ENCODE measurements at regions not wholly inside any gene's neighbourhood (a gene's known extent, or its start where the extent isn't known, plus 50 kb on each side); places are given as distances from the start of the nearest gene placed in this dataset.
"Not testable (repeated sequence)": the region's sequence is repeated elsewhere in the genome, so short reads cannot be mapped to it uniquely, and the experiment has no call there.

- no peak for DNase-seq
These were observed 253.6 kb downstream of the THBS2 start for GRCh38 chr6:169000022-169000421.

- no peak for DNase-seq
These were observed 254.3 kb downstream of the THBS2 start for GRCh38 chr6:168999392-168999791.

DNA sequence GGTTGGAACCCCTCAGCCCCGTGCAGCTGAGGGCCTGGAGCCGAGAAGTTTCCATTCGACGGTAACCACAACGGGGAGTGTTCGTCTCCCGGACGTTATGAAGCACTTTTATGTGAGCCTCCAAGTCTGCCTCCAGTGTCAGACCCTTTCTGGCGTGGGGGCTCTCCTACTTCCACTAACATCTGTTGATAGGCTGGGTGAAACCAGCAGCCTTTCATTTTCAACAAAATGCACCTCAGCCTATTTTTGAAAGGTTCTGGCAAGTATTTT is 257.4 kb downstream of the THBS2 start:
- DNase-seq: no peak

DNA sequence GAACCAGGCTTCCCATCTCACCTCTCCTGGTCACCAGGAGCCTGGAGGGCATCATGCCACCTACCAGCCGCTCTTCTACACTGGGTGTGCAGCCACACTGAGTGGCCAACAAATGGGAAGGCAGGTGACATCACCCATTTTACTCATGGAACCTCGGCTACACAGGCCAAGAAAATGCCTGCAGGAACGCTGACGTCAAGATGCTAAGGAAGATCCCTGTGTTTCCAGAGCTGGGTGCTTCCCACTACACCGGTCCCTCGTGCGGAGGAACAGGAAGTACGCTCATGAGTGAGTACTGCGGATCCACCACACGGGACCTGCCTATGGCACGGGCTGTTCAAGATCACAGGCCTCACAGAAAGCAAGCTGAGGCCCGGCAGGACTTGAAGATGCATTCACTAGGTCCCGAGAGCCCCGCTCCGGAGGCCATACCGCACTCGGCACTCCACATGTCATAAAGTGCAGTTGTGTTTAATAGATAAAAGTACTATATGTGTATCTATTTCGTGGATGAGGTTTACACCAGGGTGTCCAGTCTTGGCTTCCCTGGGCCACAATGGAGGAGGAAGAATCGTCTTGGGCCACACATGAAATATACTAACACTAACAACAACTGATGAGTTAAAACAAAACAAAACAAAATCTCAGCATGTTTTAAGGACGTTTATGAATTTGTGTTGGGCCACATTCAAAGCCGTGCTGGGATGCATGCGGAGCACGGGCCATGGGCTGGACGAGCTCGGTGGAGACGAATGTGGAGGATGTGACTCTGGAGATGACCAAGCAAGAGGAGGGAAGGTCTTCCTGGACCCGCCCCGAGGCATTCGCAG is 257.9 kb downstream of the THBS2 start:
- DNase-seq: no peak

GRCh38 chr6:168994956-168995355 is 258.7 kb downstream of the THBS2 start:
- DNase-seq: no peak

DNA sequence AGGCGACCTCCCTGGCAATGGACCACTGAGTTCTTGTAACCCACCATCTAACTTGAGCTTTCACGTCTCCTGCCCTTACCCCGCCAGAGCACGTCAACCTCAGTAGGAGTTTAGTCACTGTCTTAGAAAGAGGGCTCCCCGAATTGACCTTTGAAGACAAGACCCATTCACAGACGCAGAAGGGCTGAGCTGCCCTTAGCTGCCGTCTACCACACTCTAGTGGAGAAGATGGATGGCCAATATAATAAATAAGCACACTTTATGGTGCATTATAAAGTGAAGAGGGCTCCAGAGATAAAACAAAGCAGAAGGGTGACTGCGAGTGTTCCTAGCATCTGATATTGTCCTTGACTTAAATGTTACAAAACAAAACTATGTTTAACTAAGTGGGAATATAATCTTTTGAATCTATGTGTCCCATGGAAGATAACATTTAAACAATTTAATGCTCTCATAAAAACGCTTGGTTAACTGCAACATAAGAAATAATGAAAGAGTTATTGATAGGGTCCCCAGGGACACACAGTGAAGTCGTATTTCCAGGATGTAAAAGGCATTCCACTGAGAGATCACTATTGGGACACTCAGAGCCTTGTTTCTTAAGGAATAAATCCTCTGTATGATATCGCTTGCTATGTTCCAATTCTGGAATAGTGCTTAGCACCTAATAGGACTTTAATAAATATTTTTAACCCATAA is 261.1 kb downstream of the THBS2 start:
- no peak for DNase-seq

GRCh38 chr6:168991695-168992094 is 262.0 kb downstream of the THBS2 start:
- DNase-seq: not testable (repeated sequence)

GRCh38 chr6:168990019-168990751 is 263.5 kb downstream of the THBS2 start:
- no peak for DNase-seq

- no peak for DNase-seq
These were observed 264.2 kb downstream of the THBS2 start for GRCh38 chr6:168989421-168989820.

GRCh38 chr6:168988801-168989200 is 264.8 kb downstream of the THBS2 start:
- DNase-seq: no peak

DNA sequence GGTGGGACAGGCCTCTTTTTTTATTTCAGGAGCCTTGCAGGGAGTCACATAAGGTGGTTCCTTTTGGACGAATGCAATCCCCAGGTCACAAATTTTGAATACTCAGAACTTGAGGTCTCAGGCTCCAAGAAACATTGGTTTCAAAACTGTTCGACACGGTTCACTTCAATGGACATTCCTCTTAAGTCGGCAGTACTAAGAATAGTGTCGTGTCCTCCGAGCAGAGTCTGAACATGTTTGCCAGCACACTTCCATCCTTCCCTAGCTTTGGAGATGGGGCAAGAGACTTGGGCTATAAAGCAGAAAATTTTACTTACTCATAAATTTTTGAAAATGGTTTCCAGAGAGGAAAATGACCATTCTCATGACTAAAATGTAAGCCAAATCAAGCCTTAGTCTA is 265.4 kb downstream of the THBS2 start:
- DNase-seq: no peak

- DNase-seq: no peak
These were observed 267.9 kb downstream of the THBS2 start for GRCh38 chr6:168985705-168986104.

DNA sequence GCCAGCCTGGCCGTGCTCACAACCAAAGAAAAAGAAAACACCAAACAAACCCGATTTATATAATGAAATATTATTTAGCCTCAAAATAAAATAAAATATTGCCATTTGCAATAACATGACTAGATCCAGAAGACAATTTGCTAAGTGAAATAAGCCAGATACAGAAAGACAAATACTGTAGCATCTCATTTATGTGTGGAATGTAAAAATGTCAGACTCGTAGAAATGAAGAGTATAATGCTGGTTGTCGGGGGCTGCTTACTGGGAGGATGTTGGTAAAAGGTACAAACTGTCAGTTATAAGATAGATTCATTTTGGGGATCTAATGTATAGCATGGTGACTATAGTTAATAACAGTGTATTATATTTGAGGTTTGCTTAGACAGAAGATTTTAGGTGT is 269.7 kb downstream of the THBS2 start:
- DNase-seq: no peak

GRCh38 chr6:168981187-168981586 is 272.5 kb downstream of the THBS2 start:
- no peak for DNase-seq

GRCh38 chr6:168979254-168979653 is 274.4 kb downstream of the THBS2 start:
- DNase-seq: no peak

GRCh38 chr6:168972128-168972527 is 281.5 kb downstream of the THBS2 start:
- DNase-seq: no peak

DNA sequence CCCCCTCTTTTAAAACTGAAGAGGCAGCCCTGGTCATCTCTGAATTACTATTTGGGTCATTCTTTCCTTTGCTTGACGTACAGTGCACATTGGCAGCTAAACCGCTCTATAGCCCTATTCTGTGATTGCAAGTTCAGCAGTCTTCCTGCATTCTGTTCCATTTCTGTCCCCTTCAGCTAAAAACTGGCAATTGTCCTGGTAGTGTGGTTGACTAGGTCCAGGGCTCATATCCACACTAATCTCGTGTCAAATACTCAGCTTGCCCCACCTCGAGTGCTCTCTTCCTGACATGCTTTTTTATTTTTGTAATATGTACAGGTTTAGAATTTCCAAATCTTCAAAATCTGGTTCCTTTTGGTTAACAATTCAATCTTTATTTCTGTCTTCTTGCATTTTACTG is 282.1 kb downstream of the THBS2 start:
- DNase-seq: no peak

DNA sequence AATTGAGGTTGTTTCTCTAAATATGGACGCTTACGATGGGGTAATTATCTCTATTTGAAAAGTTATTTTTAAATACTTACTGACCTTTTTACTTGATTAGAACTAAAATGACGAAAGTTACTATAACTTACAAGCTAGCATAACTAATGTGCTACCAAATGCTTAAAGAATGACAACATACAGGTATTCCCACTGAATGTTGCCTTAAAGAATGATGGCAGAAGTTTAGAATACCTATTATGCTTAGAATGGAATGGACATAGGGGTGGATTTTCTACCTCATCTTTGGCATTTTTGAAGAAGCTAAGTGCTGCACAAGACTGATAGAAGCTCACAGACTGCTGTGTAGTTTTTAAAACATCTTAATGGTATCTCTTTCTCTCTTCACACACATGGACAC is 284.8 kb downstream of the THBS2 start:
- DNase-seq: no peak

DNA sequence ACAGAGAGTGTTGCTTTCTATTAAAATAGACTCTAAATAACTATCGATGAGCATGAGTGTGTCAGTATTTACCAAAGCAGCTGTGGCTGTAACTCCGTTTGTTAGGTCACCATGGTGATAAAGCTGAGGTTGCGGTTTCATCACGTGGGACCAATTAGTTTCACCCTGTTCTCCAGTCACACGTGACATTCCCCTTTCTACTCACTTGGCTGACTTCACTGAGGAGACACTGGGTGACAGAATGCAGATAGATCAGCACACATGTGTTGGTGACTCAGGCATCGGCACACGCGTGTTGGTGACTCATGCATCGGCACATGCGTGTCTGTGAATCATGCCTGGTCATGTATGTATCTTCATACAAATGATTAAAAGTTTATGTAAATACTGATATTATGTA is 285.4 kb downstream of the THBS2 start:
- DNase-seq: no peak

DNA sequence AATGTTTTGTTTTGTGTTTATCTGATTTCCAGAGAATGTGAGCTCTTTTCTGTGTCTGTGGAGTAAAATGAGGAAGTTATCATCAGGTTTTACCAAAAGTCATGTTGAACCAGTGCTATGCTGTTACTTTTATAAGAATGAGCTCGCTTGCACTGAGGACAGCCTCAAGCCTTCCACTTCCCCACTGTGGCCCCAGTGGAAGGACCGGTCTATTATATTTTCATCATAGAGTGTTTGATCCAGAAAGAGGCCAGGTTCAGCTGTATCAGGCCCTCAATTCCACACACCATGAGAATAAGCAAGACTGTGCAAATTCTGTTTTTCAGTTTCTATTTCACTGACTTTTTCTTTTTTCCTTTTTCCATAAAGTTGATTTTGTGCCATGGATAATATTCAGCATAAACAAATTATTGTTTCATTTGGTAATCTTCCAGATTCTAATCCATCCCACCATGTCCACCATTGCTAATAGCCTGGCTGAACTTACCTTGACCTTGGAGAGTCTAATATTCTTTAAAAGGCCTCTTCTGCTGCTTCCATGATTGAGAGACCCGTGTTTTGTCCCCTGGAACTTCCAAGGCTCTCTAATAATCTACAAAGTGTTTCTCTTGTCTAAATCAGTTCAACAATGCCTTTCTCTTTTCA is 286.2 kb downstream of the THBS2 start:
- no peak for DNase-seq

- no peak for DNase-seq
These were observed 289.4 kb downstream of the THBS2 start for GRCh38 chr6:168964138-168964835.

GRCh38 chr6:168962886-168963285 is 290.8 kb downstream of the THBS2 start:
- DNase-seq: no peak

DNA sequence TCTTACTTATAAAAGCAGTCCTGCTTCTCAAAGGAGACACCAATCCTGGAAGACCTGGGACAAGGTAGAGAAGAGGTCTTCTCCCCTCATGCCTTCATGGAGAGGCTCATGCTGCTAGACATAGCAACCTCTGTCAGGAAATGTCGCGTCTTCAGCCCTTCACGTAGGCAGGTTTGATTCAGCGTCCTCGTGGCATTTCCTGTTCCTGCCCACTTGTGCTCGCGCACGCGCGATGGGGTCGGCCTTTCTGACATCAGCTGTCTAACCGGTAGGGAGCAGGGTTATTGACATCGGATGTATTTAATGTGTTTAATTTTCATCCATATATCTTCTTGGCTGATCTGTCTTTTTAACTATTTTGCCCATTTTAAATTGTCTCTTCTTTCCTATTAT is 292.4 kb downstream of the THBS2 start:
- no peak for DNase-seq

Data from stimulated activated naive CD4-positive, alpha-beta T cell (primary cell).